Right lobe of liver (tissue), 6 donors: ENCODE measurements at regions not wholly inside any gene's neighbourhood (a gene's known extent, or its start where the extent isn't known, plus 50 kb on each side); places are given as distances from the start of the nearest gene placed in this dataset.
A peak's percentile ranks its signal among the peaks of the same experiment; 100 is the strongest.

Experiments used
- ATAC-seq, 4 donors: fragments of 200-7000 bp; cut with Tn5 transposase; one replicate each; pipeline ENCODE4 v1.9.1; 2020; ENCODE audit warnings: mild to moderate bottlenecking in 4 of 4, moderate library complexity in 4 of 4
- DNase-seq, 3 donors: peaks; one replicate each; pipeline ENCODE4 v3.0.0-alpha.2; 2020
- H3K27ac ChIP-seq, 3 donors: fragments of 200-600 bp; one replicate each; pipeline ENCODE4 v1.8.0; 2022
- H3K27me3 ChIP-seq, 2 donors: fragments of 200-600 bp; one replicate each; pipeline ENCODE4 v1.8.0; 2022
- H3K36me3 ChIP-seq, 4 donors: fragments of 200-600 bp; sonication (generic) in 1 of 4; one replicate each; pipeline versions ENCODE4 v1.5.1 to v1.8.0; 2017 to 2022; ENCODE audit warnings: control low read depth in 1 of 4
- H3K4me1 ChIP-seq, 4 donors: fragments of 200-600 bp; sonication (generic) in 1 of 4; one replicate each; pipeline versions ENCODE4 v1.5.1 to v1.8.0; 2017 to 2022; ENCODE audit warnings: control low read depth in 1 of 4
- H3K4me3 ChIP-seq, 3 donors: fragments of 200-600 bp; one replicate each; pipeline ENCODE4 v1.8.0; 2022
- H3K9me3 ChIP-seq, 4 donors: fragments of 200-600 bp; sonication (generic) in 1 of 4; one replicate each; pipeline versions ENCODE4 v1.5.1 to v1.8.0; 2017 to 2022; ENCODE audit warnings: control low read depth in 1 of 4
- CTCF ChIP-seq, 4 donors: fragments of 200-600 bp in 3 of 4; fragments of 450-650 bp in 1 of 4; IDR thresholded peaks; one replicate each; pipeline versions ENCODE4 v1.5.1 to v1.8.0; 2016 to 2022; ENCODE audit warnings: antibody characterized with exemption in 4 of 4, mild to moderate bottlenecking in 2 of 4
- POLR2A ChIP-seq: fragments of 450-650 bp; IDR thresholded peaks from one replicate; pipeline ENCODE4 v1.6.1; 2017; ENCODE audit warnings: antibody characterized with exemption, mild to moderate bottlenecking
- WGBS: methylation state at CpG from one replicate; pipeline ENCODE4 v1.1.6; 2018; ENCODE audit warnings: low coverage, low lambda C conversion rate; ENCODE audit not compliant: insufficient coverage; ENCODE audit errors: missing lambda C conversion rate; 5-methylcytosine and 5-hydroxymethylcytosine counted together
- intact Hi-C, 2 donors: fragments of 100-400 bp; cut with DNase I; formaldehyde crosslinking; loops; one replicate each; pipeline versions ENCODE4 v1.11.2 to v1.14.1; 2022
- donor health status: DM: no; HTN: yes; CAD: no.
- donor health status: DM: no; HTN: no; CAD: no.
- donor health status: DM: no; HTN: no; CAD: no.
- donor health status: DM: no; HTN: yes; CAD: no.
- donor health status: DM: no; HTN: yes; CAD: no.

DNA sequence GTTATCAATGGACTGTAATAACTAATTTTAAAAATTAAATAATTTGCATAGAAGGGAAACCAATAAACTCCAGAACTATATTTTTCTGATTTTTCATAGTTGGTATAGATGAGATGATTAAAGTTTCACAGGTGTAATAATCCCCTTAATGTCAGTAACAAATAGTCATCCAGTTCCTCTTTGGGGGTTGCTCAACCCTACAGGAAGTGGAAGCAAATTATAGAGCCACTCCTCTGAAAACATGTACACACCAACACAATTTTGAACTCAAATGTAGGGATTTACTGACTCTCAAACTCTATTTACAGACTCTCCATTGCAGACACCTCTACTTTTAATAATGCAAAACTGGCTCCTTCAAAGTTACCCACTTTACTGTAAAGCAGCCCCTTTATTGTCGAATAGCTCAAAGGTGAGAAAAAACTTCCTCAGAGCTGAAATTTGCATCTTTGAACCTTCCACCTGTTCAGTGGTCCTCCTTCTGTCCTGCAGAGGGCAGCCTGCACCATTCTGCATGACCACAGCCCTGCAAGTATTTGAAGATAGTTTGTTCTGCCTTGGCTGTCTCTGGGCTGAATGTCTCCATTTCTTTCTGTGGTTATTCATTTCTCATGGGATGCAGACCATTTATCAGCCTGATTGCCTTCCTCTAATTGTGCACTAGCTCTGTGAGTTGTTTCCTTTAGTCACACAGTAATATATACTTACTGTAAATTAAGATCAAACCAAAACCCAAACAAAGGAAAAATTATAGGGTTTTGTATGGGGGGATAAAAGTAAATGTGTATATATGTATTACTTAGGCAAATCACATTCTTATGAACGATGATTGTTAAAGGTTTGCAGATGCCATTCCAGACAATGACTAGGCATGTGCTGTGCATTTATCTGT is 383.2 kb upstream of the SGCD start:
- intact Hi-C loops, result no loop called here
- Histone ChIP-seq H3K4me1 (no peaks in the 10 kb centered on the region), H3K4me3 (no peak overlapping the region), H3K27me3 (no peaks in the 10 kb centered on the region), H3K36me3 (no peaks in the 10 kb centered on the region), H3K9me3 (no peaks in the 10 kb centered on the region), H3K27ac (no peak overlapping the region)
- WGBS, result 3% methylated on average over 2 of the region's 2 CpGs
- TF ChIP-seq CTCF (IDR thresholded peaks at IDR 0.05), result peak; percentile 71 to 87 (median 80)
- no peak for TF ChIP-seq POLR2A
- peak; percentile 86 to 88 (median 88) for ATAC-seq
- DNase-seq, result peak; percentile 42 to 65 (median 59)

GRCh38 chr5:155947394-155948062 is 379.4 kb upstream of the SGCD start:
- 44% methylated on average over 4 of the region's 4 CpGs for WGBS
- intact Hi-C loops, result no loop called here
- ATAC-seq, result no peak
- Histone ChIP-seq H3K4me3 (no peak overlapping the region), H3K36me3 (no peaks in the 10 kb centered on the region), H3K27ac (no peak overlapping the region), H3K27me3 (no peaks in the 10 kb centered on the region), H3K4me1 (no peaks in the 10 kb centered on the region), H3K9me3 (no peaks in the 10 kb centered on the region)
- DNase-seq, result no peak
- TF ChIP-seq CTCF (IDR thresholded peaks at IDR 0.05) (no peak), POLR2A (no peak)

GRCh38 chr5:155948576-155948975 is 378.4 kb upstream of the SGCD start:
- Histone ChIP-seq H3K4me3 (no peak overlapping the region), H3K9me3 (no peaks in the 10 kb centered on the region), H3K4me1 (no peaks in the 10 kb centered on the region), H3K36me3 (no peaks in the 10 kb centered on the region), H3K27me3 (no peaks in the 10 kb centered on the region), H3K27ac (no peak overlapping the region)
- intact Hi-C loops, result no loop called here
- 82% methylated on average over 3 of the region's 3 CpGs for WGBS
- TF ChIP-seq POLR2A (no peak), CTCF (IDR thresholded peaks at IDR 0.05) (no peak)
- no peak for ATAC-seq
- DNase-seq, result no peak

DNA sequence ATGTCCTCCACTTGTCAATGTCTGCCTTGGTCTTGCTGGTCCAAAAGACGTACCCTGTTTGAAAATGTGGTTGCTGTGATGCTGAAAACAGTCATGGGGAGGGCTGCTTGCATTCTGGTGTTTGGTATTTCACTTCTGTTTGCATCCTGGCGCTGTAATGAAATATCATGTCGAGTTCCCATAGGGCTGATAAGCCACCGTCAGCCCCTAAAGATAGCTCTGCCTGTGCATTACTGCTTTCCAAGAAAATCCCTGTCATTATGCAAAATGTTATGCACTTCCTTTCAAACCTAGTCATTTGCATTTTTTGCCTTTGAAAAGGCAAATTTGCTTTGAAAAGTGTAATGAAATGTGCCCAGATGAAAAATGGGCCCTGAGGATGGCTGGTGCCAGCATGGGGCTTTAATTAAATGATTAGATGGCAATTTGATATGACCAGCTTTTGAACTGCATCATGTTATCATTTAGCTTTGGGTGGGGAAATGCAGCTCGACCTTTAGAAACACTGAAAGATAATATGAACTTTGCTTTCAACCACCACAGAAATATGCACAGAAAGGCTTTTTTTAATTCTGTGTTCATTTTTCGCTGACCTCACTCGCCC is 374.4 kb upstream of the SGCD start:
- Histone ChIP-seq H3K4me3 (no peak overlapping the region), H3K36me3 (no peaks in the 10 kb centered on the region), H3K27me3 (no peaks in the 10 kb centered on the region), H3K4me1 (no peaks in the 10 kb centered on the region), H3K9me3 (no peaks in the 10 kb centered on the region), H3K27ac (no peak overlapping the region)
- DNase-seq (no peak), ATAC-seq (no peak)
- TF ChIP-seq CTCF (IDR thresholded peaks at IDR 0.05) (no peak), POLR2A (no peak)
- WGBS, result 41% methylated on average over 7 of the region's 7 CpGs
- intact Hi-C loops, result no loop called here
